Renal cortex interstitium (tissue), 11 donors: ENCODE measurements at regions not wholly inside any gene's neighbourhood (a gene's known extent, or its start where the extent isn't known, plus 50 kb on each side); places are given as distances from the start of the nearest gene placed in this dataset.

Source experiments
- DNase-seq, 11 donors: peaks; one replicate each; pipeline ENCODE4 v3.0.0-alpha.2; 2013; ENCODE audit warnings: low read depth in 9 of 11, low spot score in 4 of 11; ENCODE audit errors: extremely low read depth in 1 of 11

- no peak for DNase-seq
These were observed 242.7 kb upstream of the MYT1L start for GRCh38 chr2:2573658-2574293.

- DNase-seq, result no peak
These were observed 242.1 kb upstream of the MYT1L start for GRCh38 chr2:2573205-2573604.

- no peak for DNase-seq
These were observed 241.5 kb upstream of the MYT1L start for GRCh38 chr2:2572393-2573204.

GRCh38 chr2:2571301-2572150 is 240.5 kb upstream of the MYT1L start:
- DNase-seq, result no peak

GRCh38 chr2:2570871-2571270 is 239.8 kb upstream of the MYT1L start:
- DNase-seq, result no peak

GRCh38 chr2:2570360-2570759 is 239.3 kb upstream of the MYT1L start:
- no peak for DNase-seq

GRCh38 chr2:2569836-2570235 is 238.8 kb upstream of the MYT1L start:
- no peak for DNase-seq

- no peak for DNase-seq
These were observed 238.2 kb upstream of the MYT1L start for GRCh38 chr2:2569306-2569705.

GRCh38 chr2:2568411-2568810 is 237.3 kb upstream of the MYT1L start:
- no peak for DNase-seq

- DNase-seq, result no peak
These were observed 236.7 kb upstream of the MYT1L start for GRCh38 chr2:2567776-2568175.

- no peak for DNase-seq
These were observed 235.6 kb upstream of the MYT1L start for GRCh38 chr2:2566396-2567323.

GRCh38 chr2:2565671-2566070 is 234.6 kb upstream of the MYT1L start:
- DNase-seq, result no peak

- DNase-seq, result no peak
These were observed 233.4 kb upstream of the MYT1L start for GRCh38 chr2:2564300-2565078.

GRCh38 chr2:2563309-2563860 is 232.3 kb upstream of the MYT1L start:
- DNase-seq, result no peak

GRCh38 chr2:2562867-2563266 is 231.8 kb upstream of the MYT1L start:
- no peak for DNase-seq

- DNase-seq, result no peak
These were observed 230.4 kb upstream of the MYT1L start for GRCh38 chr2:2561346-2562095.

- DNase-seq, result no peak
These were observed 229.4 kb upstream of the MYT1L start for GRCh38 chr2:2560374-2561015.
